VCaP (cell line): ENCODE measurements at regions not wholly inside any gene's neighbourhood (a gene's known extent, or its start where the extent isn't known, plus 50 kb on each side); places are given as distances from the start of the nearest gene placed in this dataset.

Experiments used
- H3K27ac ChIP-seq: fragments of 450-650 bp; 2 replicates; pipeline ENCODE4 v1.5.1; 2017
- CTCF ChIP-seq: fragments of 450-650 bp; conservative IDR thresholded peaks from 2 replicates; pipeline ENCODE4 v1.5.1; 2017; ENCODE audit warnings: mild to moderate bottlenecking, moderate library complexity

GRCh38 chr1:82284213-82284612, 483.5 kb downstream of the ADGRL2 start:
- no peak overlapping the region for H3K27ac ChIP-seq
- no peak for TF ChIP-seq CTCF

GRCh38 chr1:82279241-82279640, 478.5 kb downstream of the ADGRL2 start:
- TF ChIP-seq CTCF, result no peak
- no peak overlapping the region for H3K27ac ChIP-seq

- no peak overlapping the region for H3K27ac ChIP-seq
- TF ChIP-seq CTCF, result no peak
These were observed 473.1 kb downstream of the ADGRL2 start for GRCh38 chr1:82273816-82274215.

GRCh38 chr1:82269431-82269830, 468.7 kb downstream of the ADGRL2 start:
- H3K27ac ChIP-seq, result no peak overlapping the region
- TF ChIP-seq CTCF, result no peak

GRCh38 chr1:82268826-82269225, 468.1 kb downstream of the ADGRL2 start:
- no peak for TF ChIP-seq CTCF
- no peak overlapping the region for H3K27ac ChIP-seq

GRCh38 chr1:82266351-82266750, 465.6 kb downstream of the ADGRL2 start:
- TF ChIP-seq CTCF, result no peak
- no peak overlapping the region for H3K27ac ChIP-seq

GRCh38 chr1:82265436-82265835, 464.7 kb downstream of the ADGRL2 start:
- no peak overlapping the region for H3K27ac ChIP-seq
- TF ChIP-seq CTCF, result no peak

- TF ChIP-seq CTCF, result no peak
These were observed 464.1 kb downstream of the ADGRL2 start for GRCh38 chr1:82264802-82265201.

More at GRCh38 chr1:82264802-82265201, 464.1 kb downstream of the ADGRL2 start:
- H3K27ac ChIP-seq, result no peak overlapping the region
